BJ (cell line): ENCODE measurements at regions not wholly inside any gene's neighbourhood (a gene's known extent, or its start where the extent isn't known, plus 50 kb on each side); places are given as distances from the start of the nearest gene placed in this dataset.

Experiments
- CTCF ChIA-PET: fragments of 350-600 bp; formaldehyde crosslinking; extraction: SDS; loops from one replicate; lab custom pipeline; 2021; ENCODE audit warnings: antibody characterized with exemption, inconsistent platforms; lab: Yijun Ruan, JAX
- POLR2A ChIA-PET: fragments of 300-600 bp; sonication (Branson Sonifier 250); formaldehyde crosslinking; extraction: SDS; loops from one replicate; lab custom pipeline; 2021; ENCODE audit warnings: antibody characterized with exemption; lab: Charles Lee
- DNase-seq: peaks from one replicate; pipeline ENCODE4 v3.0.0-alpha.2; 2011; ENCODE audit warnings: low read depth
- H3K27me3 ChIP-seq: 2 replicates; pipeline ENCODE4 v1.6.0; 2011; ENCODE audit warnings: low read length; ENCODE audit not compliant: control insufficient read depth, insufficient read depth
- H3K36me3 ChIP-seq: 2 replicates; pipeline ENCODE4 v1.5.1; 2011; ENCODE audit warnings: low read length; ENCODE audit not compliant: control insufficient read depth, insufficient read depth
- H3K4me3 ChIP-seq: 2 replicates; pipeline ENCODE4 v1.5.1; 2011; ENCODE audit warnings: low read depth, mild to moderate bottlenecking, control low read depth, low read length
- CTCF ChIP-seq: IDR thresholded peaks from 2 replicates; pipeline ENCODE4 v1.5.1; 2011; ENCODE audit warnings: low read depth, mild to moderate bottlenecking, control low read depth, inconsistent platforms, low read length, moderate library complexity; ENCODE audit not compliant: insufficient read depth

- Histone ChIP-seq H3K4me3 (no peak overlapping the region), H3K36me3 (no peaks in the 10 kb centered on the region), H3K27me3 (no peaks in the 10 kb centered on the region)
- DNase-seq: no peak
- ChIA-PET POLR2A (no interaction called here), CTCF (no interaction called here)
- TF ChIP-seq CTCF: no peak
Observed at GRCh38 chr6:23262864-23263263, 693.5 kb downstream of the HDGFL1 start.

GRCh38 chr6:23265270-23265669 is 695.9 kb downstream of the HDGFL1 start:
- no peak for DNase-seq
- H3K36me3 ChIP-seq: no peaks in the 10 kb centered on the region
- H3K4me3 ChIP-seq: no peak overlapping the region
- TF ChIP-seq CTCF: no peak
- ChIA-PET POLR2A (no interaction called here), CTCF (no interaction called here)
- no peaks in the 10 kb centered on the region for H3K27me3 ChIP-seq

GRCh38 chr6:23266536-23266935 is 697.2 kb downstream of the HDGFL1 start:
- CTCF ChIA-PET: interaction anchor here (0.6 kb wide), 1 partner anchor 794 kb away, joined by 3 read pairs; no protein-coding TSS in a partner anchor
- POLR2A ChIA-PET: no interaction called here
- no peak for TF ChIP-seq CTCF
- DNase-seq: no peak
- Histone ChIP-seq H3K27me3 (no peaks in the 10 kb centered on the region), H3K36me3 (no peaks in the 10 kb centered on the region), H3K4me3 (no peak overlapping the region)

GRCh38 chr6:23267651-23268050 is 698.3 kb downstream of the HDGFL1 start:
- POLR2A ChIA-PET: no interaction called here

GRCh38 chr6:23268348-23268747 is 699.0 kb downstream of the HDGFL1 start:
- POLR2A ChIA-PET: no interaction called here
- TF ChIP-seq CTCF: no peak
- H3K4me3 ChIP-seq: no peak overlapping the region
- no peaks in the 10 kb centered on the region for H3K27me3 ChIP-seq
- CTCF ChIA-PET: no interaction called here
- no peak for DNase-seq
- H3K36me3 ChIP-seq: no peaks in the 10 kb centered on the region

More at GRCh38 chr6:23267651-23268050, 698.3 kb downstream of the HDGFL1 start:
- CTCF ChIA-PET: no interaction called here
- H3K36me3 ChIP-seq: no peaks in the 10 kb centered on the region
- no peak for DNase-seq
- TF ChIP-seq CTCF: no peak
- H3K4me3 ChIP-seq: no peak overlapping the region
- H3K27me3 ChIP-seq: no peaks in the 10 kb centered on the region
